ENCODE measurements at regions not wholly inside any gene's neighbourhood (a gene's known extent, or its start where the extent isn't known, plus 50 kb on each side); places are given as distances from the start of the nearest gene placed in this dataset.
A peak's percentile ranks its signal among the peaks of the same experiment; 100 is the strongest.

- intact Hi-C loops (cut with DNase I; ENCODE audit: low total_unique reads), result no loop called here
- WGBS, 5 donors, result 90 to 97% (median 92%) methylated on average over 16 to 18 of the region's 18 CpGs
- H3K4me3 ChIP-seq, result no peak overlapping the region
- peaks cover 0 to 24% (median 3%) of the 10 kb centered on the region in 8 donors for H3K9me3 ChIP-seq
- no peak for TF ChIP-seq POLR2A (IDR thresholded peaks at IDR 0.05)
- no peak for TF ChIP-seq POLR2AphosphoS5 (IDR thresholded peaks at IDR 0.05)
- TF ChIP-seq CTCF (IDR thresholded peaks at IDR 0.05 in 8 of 11, conservative IDR thresholded peaks at IDR 0.05 in 3 of 11), result no peak
- H3K4me1 ChIP-seq, result no peaks in the 10 kb centered on the region
- H3K36me3 ChIP-seq, result no peaks in the 10 kb centered on the region
- H3K27ac ChIP-seq, result no peak overlapping the region
- no peak for DNase-seq
- H3K27me3 ChIP-seq (replicated peaks in 1 of 7), result no peaks in the 10 kb centered on the region
These were observed 419.4 kb upstream of the AGA start for GRCh38 chr4:177861551-177862094.

- DNase-seq, result peak; percentile 71
- TF ChIP-seq CTCF (IDR thresholded peaks at IDR 0.05 in 8 of 11, conservative IDR thresholded peaks at IDR 0.05 in 3 of 11) (no peak), POLR2AphosphoS5 (IDR thresholded peaks at IDR 0.05) (no peak), POLR2A (IDR thresholded peaks at IDR 0.05) (no peak)
- WGBS, 5 donors, result 78 to 93% (median 87%) methylated on average over 11 to 19 of the region's 19 CpGs
- Histone ChIP-seq H3K36me3 (no peaks in the 10 kb centered on the region), H3K27ac (no peak overlapping the region), H3K27me3 (replicated peaks in 1 of 7) (no peaks in the 10 kb centered on the region), H3K9me3 (peaks cover 0 to 24% (median 3%) of the 10 kb centered on the region in 8 donors), H3K4me1 (no peaks in the 10 kb centered on the region), H3K4me3 (no peak overlapping the region)
- intact Hi-C loops (cut with DNase I; ENCODE audit: low total_unique reads), result no loop called here
These were observed 420.4 kb upstream of the AGA start for GRCh38 chr4:177862541-177863176.

DNA sequence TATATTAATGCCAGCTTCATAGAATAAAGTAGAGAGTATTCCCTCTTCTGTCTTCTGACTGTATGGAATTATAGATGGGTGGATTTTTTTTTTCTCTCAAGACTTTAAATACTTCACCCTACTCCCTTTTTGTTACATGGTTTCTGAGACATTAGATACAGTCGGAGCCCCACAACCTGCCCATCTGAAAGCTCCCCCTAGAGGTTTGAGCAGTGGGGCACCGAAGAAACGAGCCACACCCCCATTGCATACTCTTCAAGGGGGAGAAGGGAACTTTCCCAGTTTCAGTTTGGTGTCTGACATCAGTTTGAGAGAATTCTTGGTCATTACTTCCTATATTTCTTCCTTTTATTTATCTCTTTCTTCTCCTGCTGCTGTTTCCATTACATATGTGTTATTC lies 437.6 kb upstream of the AGA start:
- Histone ChIP-seq H3K9me3 (peaks cover 0 to 12% (median 0%) of the 10 kb centered on the region in 8 donors), H3K27me3 (replicated peaks in 1 of 7) (no peaks in the 10 kb centered on the region), H3K4me1 (no peaks in the 10 kb centered on the region), H3K27ac (no peak overlapping the region), H3K4me3 (no peak overlapping the region), H3K36me3 (no peaks in the 10 kb centered on the region)
- 35 to 61% (median 41%) methylated on average over 3 of the region's 3 CpGs for WGBS, 5 donors
- intact Hi-C loops (cut with DNase I; ENCODE audit: low total_unique reads), result no loop called here
- no peak for DNase-seq
- no peak for TF ChIP-seq POLR2A (IDR thresholded peaks at IDR 0.05)
- TF ChIP-seq CTCF (IDR thresholded peaks at IDR 0.05 in 8 of 11, conservative IDR thresholded peaks at IDR 0.05 in 3 of 11), result no peak
- TF ChIP-seq POLR2AphosphoS5 (IDR thresholded peaks at IDR 0.05), result no peak

DNA sequence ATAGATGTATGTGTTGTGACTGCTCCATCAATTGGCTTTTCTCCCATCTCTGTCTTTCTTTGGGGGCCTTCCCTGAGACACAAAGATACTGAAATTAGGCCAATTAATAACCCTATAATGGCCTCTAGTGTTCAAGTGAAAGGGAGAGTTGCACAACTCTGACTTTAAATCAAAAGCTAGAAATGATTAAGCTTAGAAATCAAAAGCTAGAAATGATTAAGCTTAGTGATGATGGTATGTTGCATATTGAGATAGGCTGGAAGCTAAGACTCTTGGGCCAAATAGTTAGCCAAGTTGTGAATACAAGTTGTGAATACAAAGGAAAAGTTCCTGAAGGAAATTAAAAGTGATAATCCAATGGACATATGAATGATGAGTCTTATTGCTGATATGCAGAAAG lies 452.9 kb upstream of the AGA start:
- Histone ChIP-seq H3K27ac (no peak overlapping the region), H3K4me3 (no peak overlapping the region), H3K36me3 (no peaks in the 10 kb centered on the region), H3K4me1 (no peaks in the 10 kb centered on the region), H3K9me3 (peaks cover 0 to 21% (median 4%) of the 10 kb centered on the region in 8 donors), H3K27me3 (replicated peaks in 1 of 7) (no peaks in the 10 kb centered on the region)
- TF ChIP-seq POLR2AphosphoS5 (IDR thresholded peaks at IDR 0.05) (no peak), CTCF (IDR thresholded peaks at IDR 0.05 in 8 of 11, conservative IDR thresholded peaks at IDR 0.05 in 3 of 11) (no peak), POLR2A (IDR thresholded peaks at IDR 0.05) (no peak)
- DNase-seq, result no peak
- intact Hi-C loops (cut with DNase I; ENCODE audit: low total_unique reads), result no loop called here
